ENCODE measurements at regions not wholly inside any gene's neighbourhood (a gene's known extent, or its start where the extent isn't known, plus 50 kb on each side); places are given as distances from the start of the nearest gene placed in this dataset.
A peak's percentile ranks its signal among the peaks of the same experiment; 100 is the strongest.

GRCh38 chr10:31126593-31126992 is 94.9 kb upstream of the ZNF438 start:
- Histone ChIP-seq H3K27me3 (ENCODE audit: insufficient read depth, low read length) (no peaks in the 10 kb centered on the region), H3K36me3 (ENCODE audit: insufficient read depth, low read depth, low read length) (no peaks in the 10 kb centered on the region), H3K9me3 (ENCODE audit: insufficient read depth, low read depth, low read length) (no peaks in the 10 kb centered on the region), H3K4me1 (ENCODE audit: insufficient read depth, low read length) (peaks cover 6% of the 10 kb centered on the region; the same call in 1 of the 2 replicates), H3K27ac (ENCODE audit: low read length) (no peak overlapping the region), H3K4me3 (ENCODE audit: low read length) (no peak overlapping the region), H3K9ac (ENCODE audit: low read depth, low read length) (no peak overlapping the region)

GRCh38 chr10:31128536-31128935 is 96.9 kb upstream of the ZNF438 start:
- Histone ChIP-seq H3K9me3 (ENCODE audit: insufficient read depth, low read depth, low read length) (no peaks in the 10 kb centered on the region), H3K27me3 (ENCODE audit: insufficient read depth, low read length) (peaks cover 16% of the 10 kb centered on the region), H3K4me1 (ENCODE audit: insufficient read depth, low read length) (peaks cover 12% of the 10 kb centered on the region; the same call in 1 of the 2 replicates), H3K27ac (ENCODE audit: low read length) (no peak overlapping the region), H3K36me3 (ENCODE audit: insufficient read depth, low read depth, low read length) (no peaks in the 10 kb centered on the region), H3K4me3 (ENCODE audit: low read length) (no peak overlapping the region), H3K9ac (ENCODE audit: low read depth, low read length) (no peak overlapping the region)

- Histone ChIP-seq H3K9me3 (ENCODE audit: insufficient read depth, low read depth, low read length) (no peaks in the 10 kb centered on the region), H3K36me3 (ENCODE audit: insufficient read depth, low read depth, low read length) (no peaks in the 10 kb centered on the region), H3K27ac (ENCODE audit: low read length) (no peak overlapping the region), H3K4me3 (ENCODE audit: low read length) (no peak overlapping the region), H3K9ac (ENCODE audit: low read depth, low read length) (no peak overlapping the region), H3K4me1 (ENCODE audit: insufficient read depth, low read length) (peaks cover 13% of the 10 kb centered on the region; the same call in 1 of the 2 replicates), H3K27me3 (ENCODE audit: insufficient read depth, low read length) (peaks cover 16% of the 10 kb centered on the region)
These were observed 97.6 kb upstream of the ZNF438 start for GRCh38 chr10:31129271-31129670.

GRCh38 chr10:31129880-31130405 is 98.3 kb upstream of the ZNF438 start:
- H3K27ac ChIP-seq (ENCODE audit: low read length): no peak overlapping the region
- H3K4me1 ChIP-seq (ENCODE audit: insufficient read depth, low read length): peaks cover 19% of the 10 kb centered on the region; the same call in 1 of the 2 replicates
- H3K9ac ChIP-seq (ENCODE audit: low read depth, low read length): no peak overlapping the region
- no peaks in the 10 kb centered on the region for H3K36me3 ChIP-seq (ENCODE audit: insufficient read depth, low read depth, low read length)
- no peak overlapping the region for H3K4me3 ChIP-seq (ENCODE audit: low read length)
- H3K9me3 ChIP-seq (ENCODE audit: insufficient read depth, low read depth, low read length): no peaks in the 10 kb centered on the region
- H3K27me3 ChIP-seq (ENCODE audit: insufficient read depth, low read length): peaks cover 16% of the 10 kb centered on the region

- H3K9ac ChIP-seq (ENCODE audit: low read depth, low read length): no peak overlapping the region
These were observed 98.7 kb upstream of the ZNF438 start for GRCh38 chr10:31130406-31130805.

GRCh38 chr10:31131251-31131650 is 99.6 kb upstream of the ZNF438 start:
- H3K9me3 ChIP-seq (ENCODE audit: insufficient read depth, low read depth, low read length): no peaks in the 10 kb centered on the region
- H3K27ac ChIP-seq (ENCODE audit: low read length): no peak overlapping the region
- peaks cover 23% of the 10 kb centered on the region; the same call in 1 of the 2 replicates for H3K4me1 ChIP-seq (ENCODE audit: insufficient read depth, low read length)
- peaks cover 16% of the 10 kb centered on the region for H3K27me3 ChIP-seq (ENCODE audit: insufficient read depth, low read length)
- no peak overlapping the region for H3K4me3 ChIP-seq (ENCODE audit: low read length)
- no peak overlapping the region for H3K9ac ChIP-seq (ENCODE audit: low read depth, low read length)
- no peaks in the 10 kb centered on the region for H3K36me3 ChIP-seq (ENCODE audit: insufficient read depth, low read depth, low read length)

More at GRCh38 chr10:31130406-31130805, 98.7 kb upstream of the ZNF438 start:
- Histone ChIP-seq H3K4me3 (ENCODE audit: low read length) (no peak overlapping the region), H3K4me1 (ENCODE audit: insufficient read depth, low read length) (peaks cover 23% of the 10 kb centered on the region; the same call in 1 of the 2 replicates), H3K27me3 (ENCODE audit: insufficient read depth, low read length) (peaks cover 16% of the 10 kb centered on the region), H3K9me3 (ENCODE audit: insufficient read depth, low read depth, low read length) (no peaks in the 10 kb centered on the region), H3K36me3 (ENCODE audit: insufficient read depth, low read depth, low read length) (no peaks in the 10 kb centered on the region), H3K27ac (ENCODE audit: low read length) (no peak overlapping the region)

GRCh38 chr10:31132681-31133244 is 101.1 kb upstream of the ZNF438 start:
- Histone ChIP-seq H3K9me3 (ENCODE audit: insufficient read depth, low read depth, low read length) (no peaks in the 10 kb centered on the region), H3K27me3 (ENCODE audit: insufficient read depth, low read length) (peaks cover 16% of the 10 kb centered on the region), H3K4me3 (ENCODE audit: low read length) (peak overlapping the region; percentile 60), H3K36me3 (ENCODE audit: insufficient read depth, low read depth, low read length) (no peaks in the 10 kb centered on the region), H3K9ac (ENCODE audit: low read depth, low read length) (peak overlapping the region; percentile 73; the same call in 1 of the 2 replicates), H3K27ac (ENCODE audit: low read length) (peak overlapping the region; percentile 8), H3K4me1 (ENCODE audit: insufficient read depth, low read length) (peaks cover 23% of the 10 kb centered on the region; the same call in 1 of the 2 replicates)

- H3K36me3 ChIP-seq (ENCODE audit: insufficient read depth, low read depth, low read length): no peaks in the 10 kb centered on the region
- peak overlapping the region; percentile 73; the same call in 1 of the 2 replicates for H3K9ac ChIP-seq (ENCODE audit: low read depth, low read length)
- H3K27me3 ChIP-seq (ENCODE audit: insufficient read depth, low read length): peaks cover 16% of the 10 kb centered on the region
- peak overlapping the region; percentile 8 for H3K27ac ChIP-seq (ENCODE audit: low read length)
- H3K9me3 ChIP-seq (ENCODE audit: insufficient read depth, low read depth, low read length): no peaks in the 10 kb centered on the region
- H3K4me1 ChIP-seq (ENCODE audit: insufficient read depth, low read length): peaks cover 23% of the 10 kb centered on the region; the same call in 1 of the 2 replicates
- peak overlapping the region; percentile 60 for H3K4me3 ChIP-seq (ENCODE audit: low read length)
These were observed 101.7 kb upstream of the ZNF438 start for GRCh38 chr10:31133251-31133791.

GRCh38 chr10:31133792-31134310 is 102.2 kb upstream of the ZNF438 start:
- Histone ChIP-seq H3K27ac (ENCODE audit: low read length) (no peak overlapping the region), H3K4me1 (ENCODE audit: insufficient read depth, low read length) (peaks cover 22% of the 10 kb centered on the region; the same call in 1 of the 2 replicates), H3K4me3 (ENCODE audit: low read length) (peak overlapping the region; percentile 60; the same call in 1 of the 2 replicates), H3K9ac (ENCODE audit: low read depth, low read length) (peak overlapping the region; percentile 73; the same call in 1 of the 2 replicates), H3K27me3 (ENCODE audit: insufficient read depth, low read length) (peaks cover 16% of the 10 kb centered on the region), H3K36me3 (ENCODE audit: insufficient read depth, low read depth, low read length) (no peaks in the 10 kb centered on the region), H3K9me3 (ENCODE audit: insufficient read depth, low read depth, low read length) (no peaks in the 10 kb centered on the region)

GRCh38 chr10:31134311-31134952 is 102.8 kb upstream of the ZNF438 start:
- Histone ChIP-seq H3K9me3 (ENCODE audit: insufficient read depth, low read depth, low read length) (no peaks in the 10 kb centered on the region), H3K9ac (ENCODE audit: low read depth, low read length) (peak overlapping the region; percentile 73; the same call in 1 of the 2 replicates), H3K27me3 (ENCODE audit: insufficient read depth, low read length) (peaks cover 16% of the 10 kb centered on the region), H3K27ac (ENCODE audit: low read length) (peak overlapping the region; percentile 32), H3K4me1 (ENCODE audit: insufficient read depth, low read length) (peaks cover 17% of the 10 kb centered on the region; the same call in 1 of the 2 replicates), H3K36me3 (ENCODE audit: insufficient read depth, low read depth, low read length) (no peaks in the 10 kb centered on the region), H3K4me3 (ENCODE audit: low read length) (peak overlapping the region; percentile 60)

GRCh38 chr10:31135171-31135570 is 103.5 kb upstream of the ZNF438 start:
- Histone ChIP-seq H3K27ac (ENCODE audit: low read length) (no peak overlapping the region), H3K27me3 (ENCODE audit: insufficient read depth, low read length) (peaks cover 16% of the 10 kb centered on the region), H3K9me3 (ENCODE audit: insufficient read depth, low read depth, low read length) (no peaks in the 10 kb centered on the region), H3K4me1 (ENCODE audit: insufficient read depth, low read length) (peaks cover 17% of the 10 kb centered on the region; the same call in 1 of the 2 replicates), H3K9ac (ENCODE audit: low read depth, low read length) (peak overlapping the region; percentile 11; the same call in 1 of the 2 replicates), H3K36me3 (ENCODE audit: insufficient read depth, low read depth, low read length) (no peaks in the 10 kb centered on the region), H3K4me3 (ENCODE audit: low read length) (0 out of 2 replicates have a peak overlapping the region, but pooled peaks have one; percentile 60)
